ENCODE measurements at regions not wholly inside any gene's neighbourhood (a gene's known extent, or its start where the extent isn't known, plus 50 kb on each side); places are given as distances from the start of the nearest gene placed in this dataset.
"Not testable (repeated sequence)": the region's sequence is repeated elsewhere in the genome, so short reads cannot be mapped to it uniquely, and the experiment has no call there.

DNA sequence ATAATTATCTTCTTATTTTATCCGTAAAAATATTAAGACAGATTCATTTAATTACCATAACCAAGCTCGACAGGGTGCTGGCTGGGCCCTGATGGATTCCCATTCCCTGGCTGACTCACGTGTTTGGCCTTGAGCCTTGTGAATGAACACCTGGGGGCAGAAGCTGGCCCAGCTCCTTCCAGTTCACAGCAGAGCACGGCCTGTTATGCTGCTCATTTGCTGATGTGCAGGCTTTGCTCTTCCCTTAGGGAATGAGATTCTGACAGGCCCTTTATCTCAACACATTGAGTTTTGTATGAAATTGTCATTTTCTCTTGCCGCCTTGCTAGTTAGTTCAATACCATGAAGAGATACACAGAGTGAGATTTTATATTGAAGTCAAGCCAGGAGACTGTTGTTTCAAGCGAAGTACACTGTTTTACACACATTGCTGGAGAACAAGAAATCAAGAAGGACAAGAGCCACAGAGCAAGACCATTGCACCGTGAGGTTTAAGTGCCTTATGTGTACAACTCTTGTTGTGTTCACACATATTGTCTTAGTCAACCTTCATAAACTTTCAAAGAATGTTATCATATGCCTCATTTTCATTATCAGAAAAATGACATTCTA, 1583.3 kb downstream of the STIM2 start:
- DNase-seq, result no peak

DNA sequence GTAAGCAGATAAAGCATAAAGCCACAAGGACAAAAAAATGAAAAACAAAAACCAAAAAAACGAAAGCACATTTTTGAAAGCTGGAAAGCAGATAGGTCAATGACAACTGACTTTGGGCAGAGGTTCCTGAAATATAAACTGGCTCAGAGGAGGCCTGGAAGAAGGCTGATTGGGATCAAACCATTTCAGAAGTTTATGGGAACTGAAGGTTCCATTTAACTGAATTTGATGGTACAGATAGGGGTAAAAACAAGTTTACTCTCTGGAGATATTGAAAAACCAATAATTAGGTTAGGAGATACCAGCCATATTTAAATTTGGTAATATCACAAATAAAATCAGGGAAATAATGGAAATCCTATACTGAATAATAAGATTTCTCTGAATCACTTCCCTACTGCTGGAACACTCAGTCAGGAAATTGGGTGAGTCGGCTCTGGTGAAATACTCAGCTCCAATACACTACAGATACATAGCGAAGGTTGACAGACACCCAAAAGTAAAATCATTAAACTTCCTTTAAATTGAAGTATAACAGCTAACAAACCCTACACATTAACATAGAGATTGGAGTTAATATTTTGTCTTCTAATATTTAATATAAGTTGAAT, 1584.3 kb downstream of the STIM2 start:
- no peak for DNase-seq

DNA sequence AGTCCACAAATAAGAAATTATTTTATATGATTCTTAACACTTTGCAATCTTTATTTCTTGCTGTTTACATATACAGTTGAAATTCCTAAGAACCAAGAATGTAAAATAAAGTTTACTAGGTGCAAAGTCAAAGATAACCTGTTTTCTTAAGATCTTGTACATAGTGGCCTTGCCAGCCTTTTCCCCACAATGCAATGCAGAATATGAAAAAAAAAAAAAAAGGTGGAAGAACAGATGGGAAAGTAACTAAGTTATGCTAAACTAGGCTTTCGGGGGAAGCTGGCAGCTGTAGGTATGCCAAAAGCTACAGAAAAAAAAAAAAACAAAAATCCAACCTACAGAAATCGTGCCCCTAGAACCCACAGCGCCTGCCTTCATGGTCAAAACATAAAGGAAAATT, 1588.4 kb downstream of the STIM2 start:
- DNase-seq, result no peak

DNA sequence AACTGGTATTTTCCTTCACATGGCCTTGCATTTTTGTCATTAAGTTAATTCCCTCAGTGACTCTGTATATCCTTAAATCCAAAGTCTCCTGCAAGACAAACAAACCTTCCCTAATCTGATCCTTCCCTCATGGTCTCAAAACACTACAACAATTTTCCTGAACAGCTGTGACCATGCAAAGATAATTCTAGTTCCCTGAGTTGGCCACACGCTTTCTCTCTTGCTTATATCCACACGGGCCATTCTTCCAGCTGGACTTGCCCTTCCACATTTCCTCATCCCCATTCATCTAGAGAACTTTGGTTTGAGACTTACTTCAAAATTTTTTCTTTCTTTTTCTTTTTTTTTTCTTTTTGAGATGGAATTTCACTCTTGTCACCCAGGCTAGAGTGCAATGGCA, 1590.7 kb downstream of the STIM2 start:
- no peak for DNase-seq

DNA sequence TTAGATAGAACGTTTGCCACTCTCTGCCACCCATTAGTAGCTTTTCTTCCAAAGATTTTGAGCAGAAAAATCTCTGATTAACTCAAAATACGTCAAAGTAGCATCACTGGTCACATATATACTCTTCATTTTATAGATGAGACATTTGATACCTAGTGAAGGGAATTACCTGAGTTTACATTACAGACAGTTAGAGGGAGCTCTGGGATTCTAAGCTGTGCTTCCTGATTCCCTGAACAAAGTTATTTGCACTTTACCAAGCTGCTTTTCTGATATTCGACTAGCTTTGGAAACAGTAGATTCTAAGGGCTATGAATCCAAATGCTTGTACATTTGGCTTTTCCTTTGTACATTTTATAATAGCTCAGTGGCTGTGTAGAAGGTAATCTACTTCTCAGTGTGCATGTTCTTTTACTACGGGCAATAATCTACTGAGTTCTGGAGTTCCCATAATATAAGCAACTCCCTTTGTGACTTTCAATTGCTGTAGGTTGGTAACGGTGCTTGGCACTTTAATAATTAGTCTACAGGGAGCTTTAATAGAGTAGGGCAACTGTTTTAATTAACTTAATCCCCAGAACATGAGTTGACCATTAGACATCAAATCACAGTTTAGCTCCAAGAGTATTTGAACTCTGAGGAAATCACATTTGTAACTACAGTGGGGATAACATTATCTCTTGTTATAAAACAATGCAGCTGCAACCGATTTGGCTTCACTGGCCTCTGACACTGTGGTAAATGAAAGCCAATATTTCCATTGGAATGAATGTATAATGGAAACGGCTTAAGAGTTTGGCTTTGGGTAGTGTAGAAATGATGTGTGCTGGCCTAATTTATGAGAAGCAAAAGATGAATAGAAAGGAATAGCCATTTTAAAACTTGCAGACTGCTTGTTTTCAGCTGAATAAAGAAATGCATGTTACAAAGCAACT, 1602.4 kb downstream of the STIM2 start:
- no peak for DNase-seq

DNA sequence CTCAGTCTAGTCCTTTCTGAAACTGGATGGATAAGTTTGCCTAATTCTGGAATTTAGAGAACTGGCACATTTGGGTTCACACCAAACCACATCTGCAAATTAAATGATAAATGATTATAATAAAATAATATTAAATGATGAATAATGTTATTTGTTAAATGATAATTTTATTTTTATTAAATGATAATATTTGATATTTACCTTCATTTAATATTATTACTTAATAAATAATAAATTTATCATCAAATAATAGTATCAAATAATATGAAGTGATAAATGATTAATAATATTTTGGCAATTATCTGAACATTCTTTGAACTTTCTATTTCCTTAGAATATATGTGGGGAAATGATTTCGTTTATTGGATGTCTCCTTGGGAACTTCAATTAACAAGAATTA, 1604.2 kb downstream of the STIM2 start:
- no peak for DNase-seq

DNA sequence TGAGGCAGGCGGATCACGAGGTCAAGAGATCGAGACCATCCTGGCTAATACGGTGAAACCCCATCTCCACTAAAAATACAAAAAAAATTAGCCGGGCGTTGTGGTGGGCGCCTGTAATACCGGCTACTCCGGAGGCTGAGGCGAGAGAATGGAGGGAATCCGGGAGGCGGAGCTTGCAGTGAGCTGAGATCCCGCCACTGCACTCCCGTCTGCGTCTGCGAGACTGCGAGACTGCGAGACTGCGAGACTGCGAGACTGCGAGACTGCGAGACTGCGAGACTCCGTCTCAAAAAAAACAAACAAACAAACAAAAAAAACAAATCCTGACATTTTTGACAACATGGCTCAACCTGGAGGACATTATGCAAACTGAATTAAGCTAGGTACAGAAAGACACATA, 1606.2 kb downstream of the STIM2 start:
- DNase-seq, result not testable (repeated sequence)

DNA sequence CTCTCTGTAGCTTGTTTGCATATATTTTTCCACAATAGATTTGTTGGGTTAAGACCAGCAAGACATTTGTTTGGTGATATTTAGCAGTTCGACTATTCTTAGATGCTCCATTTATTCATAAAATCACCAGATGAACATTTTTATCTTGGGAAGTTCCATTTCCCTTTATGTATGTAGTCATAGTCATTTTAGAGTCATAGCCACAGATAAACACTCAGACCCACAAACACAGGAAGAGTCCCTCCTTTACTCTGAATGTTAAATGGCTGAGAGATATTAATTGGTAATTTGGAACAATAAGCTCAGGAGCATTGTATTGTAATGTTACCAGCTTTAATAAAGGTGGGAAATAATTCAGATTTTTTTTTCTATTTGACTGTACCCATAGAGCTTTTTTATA, 1608.7 kb downstream of the STIM2 start:
- no peak for DNase-seq

DNA sequence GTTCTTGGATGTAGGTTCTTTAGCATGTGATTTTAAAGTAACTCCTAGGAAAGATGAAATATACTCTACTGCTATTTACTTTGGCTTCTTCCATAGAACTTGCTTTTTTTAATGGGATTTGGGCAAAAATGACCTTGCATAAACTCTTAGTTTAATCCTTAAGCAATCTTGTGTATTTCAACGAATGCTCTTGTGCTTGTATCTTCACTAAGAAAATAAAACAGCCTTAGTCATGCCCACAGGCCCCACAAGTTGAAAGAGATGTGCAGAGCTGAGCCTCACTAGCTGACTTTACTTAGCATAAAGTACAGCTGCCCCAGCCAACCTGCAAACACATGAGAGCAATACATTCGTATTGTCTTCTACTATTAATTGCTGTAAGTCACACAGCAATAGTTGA, 1609.2 kb downstream of the STIM2 start:
- no peak for DNase-seq

DNA sequence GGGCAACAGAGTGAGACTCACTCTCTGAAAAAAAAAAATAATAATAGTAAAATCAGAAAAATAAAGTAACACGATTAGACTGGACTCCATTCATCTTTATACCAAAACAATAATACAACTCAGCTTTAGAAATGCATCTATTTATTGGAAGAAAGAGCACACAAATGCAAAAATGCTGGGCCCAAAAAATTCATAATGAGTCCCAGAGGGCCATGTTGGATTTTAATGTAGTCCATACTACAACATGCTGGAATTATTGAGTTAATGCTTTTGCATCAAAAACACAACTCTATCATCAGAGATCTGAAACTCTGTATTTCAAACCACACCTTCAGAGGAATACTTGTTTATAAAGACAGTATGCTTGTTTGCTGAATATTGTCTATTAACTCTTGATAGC, 1614.7 kb downstream of the STIM2 start:
- DNase-seq, result no peak

DNA sequence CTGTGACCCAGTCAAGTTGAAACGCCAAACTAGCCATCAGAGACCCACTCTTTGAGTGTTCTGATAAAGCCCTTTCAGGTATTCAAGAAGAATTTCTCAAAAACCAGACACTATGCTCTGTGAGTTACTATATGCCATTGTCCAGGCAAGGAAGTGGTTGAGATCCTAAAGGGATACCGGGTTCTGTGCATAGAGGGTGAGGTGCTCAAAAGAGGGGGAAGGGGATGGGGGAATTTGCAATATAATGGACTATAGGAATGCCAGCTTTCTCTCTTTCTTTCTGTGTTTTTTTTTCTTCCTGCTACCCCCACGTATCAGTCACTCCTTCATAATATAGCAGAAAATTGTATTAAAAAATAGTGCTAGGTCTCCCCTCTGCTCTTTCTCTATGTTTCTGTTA, 1619.0 kb downstream of the STIM2 start:
- no peak for DNase-seq

DNA sequence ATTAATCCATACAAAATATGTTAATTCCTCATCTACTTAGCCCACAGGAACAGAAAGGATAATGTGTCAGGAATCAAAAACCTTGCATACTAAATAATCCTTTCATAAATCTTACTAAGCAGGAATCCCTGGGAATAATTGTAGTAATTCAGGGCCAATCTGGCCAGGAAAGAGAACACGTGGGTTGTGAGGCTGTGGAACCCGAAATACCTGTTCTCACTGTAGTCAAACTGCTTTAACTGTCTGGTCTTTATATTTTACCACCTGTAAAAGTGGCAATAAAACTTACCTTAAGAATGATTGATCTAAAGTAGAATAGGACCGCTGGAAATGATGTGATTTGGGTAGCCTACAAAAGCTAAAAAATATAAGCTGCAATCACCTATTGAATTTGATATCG, 1620.9 kb downstream of the STIM2 start:
- DNase-seq, result no peak

DNA sequence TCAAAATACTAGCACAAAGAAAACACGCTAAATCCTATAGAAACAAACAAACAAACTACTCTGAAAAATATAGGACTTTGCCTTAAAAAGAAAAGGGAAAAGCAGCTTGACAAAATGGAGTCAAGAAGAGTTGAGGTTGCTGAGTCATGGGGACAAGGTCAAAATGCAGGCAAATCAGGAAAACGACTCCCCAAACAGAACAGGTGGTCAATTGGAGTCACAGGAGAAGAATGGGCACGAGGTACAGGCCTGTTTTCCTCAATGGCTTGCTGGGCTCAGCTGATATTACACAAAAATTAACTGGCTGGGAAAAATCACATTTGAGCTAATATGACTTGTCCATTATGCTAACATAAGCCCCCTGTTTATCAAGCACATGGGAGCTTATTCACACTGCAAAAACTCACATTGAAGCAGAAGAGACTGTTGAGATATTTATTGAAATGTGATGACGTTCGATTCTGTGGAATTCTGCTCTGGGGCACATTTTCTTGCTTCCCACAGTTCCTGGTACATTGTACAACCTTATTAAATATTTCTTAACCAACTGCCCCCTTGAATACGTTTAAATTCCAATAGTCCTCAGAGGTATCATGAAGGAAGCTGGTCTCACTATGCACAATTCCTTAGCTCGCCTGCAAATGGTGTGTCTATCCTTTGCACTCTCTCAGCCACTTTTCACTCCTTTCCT, 1622.1 kb downstream of the STIM2 start:
- no peak for DNase-seq

DNA sequence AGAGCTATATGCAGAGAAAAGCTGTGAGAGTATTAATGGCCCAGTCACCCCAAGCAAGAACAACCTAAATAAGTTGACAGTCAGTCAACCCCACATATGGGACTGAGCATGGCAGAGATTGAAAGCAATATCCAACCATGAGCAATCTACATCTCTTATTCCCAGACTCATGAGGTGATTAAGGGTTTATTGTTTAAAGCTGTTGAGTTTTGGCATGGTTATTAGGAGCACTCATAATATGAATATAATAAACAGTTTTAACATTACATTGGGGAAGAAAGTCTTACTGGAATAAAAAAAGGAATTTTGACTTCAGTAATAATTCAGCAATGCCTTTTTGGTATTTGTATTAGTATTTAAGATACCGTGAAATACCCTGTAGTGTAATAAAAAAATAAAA, 1627.4 kb downstream of the STIM2 start:
- DNase-seq, result no peak

DNA sequence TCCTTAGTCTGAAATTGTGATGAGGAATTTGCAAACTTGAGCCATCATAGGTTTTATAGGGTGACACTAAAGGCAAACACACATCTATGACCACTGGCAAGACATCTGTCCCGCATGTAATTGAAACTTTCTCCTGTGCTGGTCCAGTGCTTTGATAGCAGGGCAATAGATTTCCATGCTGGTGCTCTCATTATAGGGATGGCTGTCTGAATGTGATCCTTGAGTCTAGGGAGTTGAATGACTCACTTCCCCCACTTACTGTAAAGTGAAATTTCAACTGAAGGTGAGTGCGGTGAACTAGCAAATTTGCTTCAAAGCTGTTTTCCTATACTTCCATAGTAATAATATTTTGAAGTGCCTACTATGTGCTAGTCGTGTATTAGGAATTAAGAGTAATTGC, 1630.0 kb downstream of the STIM2 start:
- no peak for DNase-seq

DNA sequence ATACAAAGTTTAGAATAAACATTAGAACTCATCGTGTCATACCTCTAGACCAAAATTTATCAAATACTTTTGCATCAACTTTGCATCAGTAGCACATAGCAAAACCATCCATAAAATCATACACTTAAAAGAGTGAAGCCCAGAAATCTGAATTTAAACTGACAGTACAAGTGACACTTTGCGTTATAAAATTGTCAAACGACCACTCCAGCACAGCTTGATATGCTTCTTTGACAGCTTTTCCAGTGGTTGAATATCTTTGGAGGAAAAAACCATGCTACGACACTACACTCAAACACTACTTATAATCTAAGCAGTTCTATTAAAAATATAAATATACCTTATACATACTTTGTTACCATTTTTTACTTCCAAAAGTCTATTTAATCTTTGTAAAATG, 1644.4 kb downstream of the STIM2 start:
- no peak for DNase-seq

DNA sequence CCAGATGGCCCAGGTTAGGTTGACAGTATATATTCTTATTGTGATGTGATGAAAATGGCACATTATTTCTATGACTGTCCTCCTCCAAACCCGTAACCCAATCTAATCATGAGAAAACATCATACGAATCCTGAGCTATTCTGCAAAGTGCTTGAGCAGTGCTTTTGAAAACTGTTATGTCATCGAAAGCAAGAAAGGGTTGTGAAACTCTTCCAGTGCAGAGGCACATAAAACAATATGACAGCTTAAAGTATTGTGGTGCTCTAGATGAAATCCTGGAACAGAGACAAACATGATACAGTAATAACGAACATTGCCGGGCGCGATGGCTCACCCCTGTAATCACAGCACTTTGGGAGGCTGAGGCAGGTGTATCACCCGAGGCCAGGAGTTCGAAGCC, 1648.0 kb downstream of the STIM2 start:
- DNase-seq, result no peak

DNA sequence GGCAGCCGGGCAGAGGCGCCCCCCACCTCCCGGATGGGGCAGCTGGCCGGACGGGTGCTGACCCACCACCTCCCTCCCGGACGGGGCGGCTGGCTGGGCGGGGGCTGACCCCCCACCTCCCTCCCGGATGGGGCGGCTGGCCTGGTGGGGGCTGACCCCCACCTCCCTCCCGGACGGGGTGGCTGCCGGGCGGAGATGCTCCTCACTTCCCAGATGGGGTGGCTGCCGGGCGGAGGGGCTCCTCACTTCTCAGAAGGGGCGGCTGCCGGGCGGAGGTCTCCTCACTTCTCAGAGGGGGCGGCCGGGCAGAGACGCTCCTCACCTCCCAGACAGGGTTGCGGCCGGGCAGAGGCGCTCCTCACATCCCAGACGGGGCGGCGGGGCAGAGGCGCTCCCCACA, 1654.1 kb downstream of the STIM2 start:
- not testable (repeated sequence) for DNase-seq

DNA sequence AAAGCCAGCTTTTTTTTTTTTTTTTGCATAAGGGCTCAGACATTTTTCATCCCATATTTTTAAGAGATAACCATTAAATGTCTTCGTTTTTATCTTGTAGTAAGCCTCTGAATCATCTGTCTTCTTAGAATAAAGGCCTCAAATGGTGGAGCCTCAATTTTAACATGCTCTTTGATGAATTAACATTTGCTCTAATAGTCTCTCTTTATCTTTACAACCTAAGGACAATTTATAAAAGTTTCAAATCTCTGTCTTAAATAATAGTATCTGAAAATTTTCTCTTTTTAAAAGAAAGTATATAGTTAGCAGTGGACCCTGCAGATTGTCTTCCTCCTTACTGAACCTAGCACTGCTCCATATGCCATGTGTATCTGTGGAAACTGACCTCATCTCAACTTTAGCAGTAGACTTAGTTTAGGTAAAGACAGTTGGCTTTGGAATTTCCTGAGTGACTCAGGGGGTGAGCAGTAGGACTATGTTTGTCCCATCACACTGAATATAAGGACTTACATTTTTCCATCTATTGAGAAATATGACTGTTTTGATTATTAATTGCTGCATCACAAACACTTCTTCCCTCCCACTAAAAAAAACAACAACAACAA, 1658.0 kb downstream of the STIM2 start:
- DNase-seq, result no peak

DNA sequence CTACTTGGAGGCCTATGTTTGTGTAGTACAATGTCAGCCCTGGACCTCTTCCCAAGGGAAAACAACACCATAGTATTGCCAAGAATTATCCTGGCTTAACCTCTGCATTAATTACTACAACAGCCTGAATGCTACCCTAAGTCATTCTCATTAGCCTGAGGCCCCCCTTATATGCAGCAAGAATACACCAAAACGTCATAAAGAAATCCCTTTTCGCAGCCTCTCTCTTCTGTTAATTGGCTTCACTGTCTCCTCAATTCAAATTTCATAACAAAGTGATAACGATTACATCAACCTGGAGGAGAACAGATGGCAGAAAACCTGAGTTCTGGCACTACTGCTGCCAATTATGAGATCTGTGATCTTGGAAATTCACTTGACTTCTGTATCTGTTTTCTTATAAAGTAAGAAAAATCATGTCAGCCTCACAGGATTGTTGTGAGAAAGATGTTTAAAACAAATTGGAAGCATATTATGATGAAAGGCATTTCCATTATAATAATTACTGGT, 1663.1 kb downstream of the STIM2 start:
- no peak for DNase-seq

DNA sequence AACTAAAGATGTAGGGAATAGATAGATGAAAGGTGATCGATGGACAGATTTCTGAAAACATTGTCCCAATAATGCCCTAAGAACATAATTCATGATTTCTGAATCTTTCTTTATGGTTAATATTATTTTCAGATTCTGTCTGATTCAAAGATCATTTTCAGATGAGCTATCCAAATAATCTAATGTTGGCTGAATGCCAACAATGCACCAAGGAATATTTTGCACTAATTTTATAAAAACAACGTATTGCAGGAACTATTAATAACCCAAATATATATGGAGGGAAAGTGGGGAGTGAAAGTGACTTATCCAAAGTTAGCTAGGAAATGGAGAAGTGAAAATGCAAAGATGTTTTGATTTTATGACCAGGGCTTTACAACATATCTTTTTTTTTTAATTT, 1675.5 kb downstream of the STIM2 start:
- DNase-seq, result no peak

DNA sequence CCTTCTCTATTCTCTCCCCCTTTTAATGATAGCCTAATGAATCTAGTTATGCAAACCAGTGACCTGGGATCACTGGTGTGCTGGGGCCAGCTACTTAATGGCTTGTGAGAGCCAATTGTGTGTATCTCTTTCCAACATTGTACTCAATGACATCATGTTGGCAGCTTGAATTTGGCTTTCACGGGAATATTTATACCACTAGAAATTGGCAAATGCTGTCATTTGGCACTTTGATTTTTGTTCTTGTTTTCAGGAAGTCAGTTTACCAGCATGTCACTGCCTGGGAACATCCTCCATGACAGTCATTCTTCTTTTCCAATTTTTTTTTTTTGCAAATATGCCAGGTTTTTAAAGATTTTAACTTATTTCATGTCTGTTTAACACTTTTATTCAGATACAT, 1685.3 kb downstream of the STIM2 start:
- DNase-seq, result no peak

DNA sequence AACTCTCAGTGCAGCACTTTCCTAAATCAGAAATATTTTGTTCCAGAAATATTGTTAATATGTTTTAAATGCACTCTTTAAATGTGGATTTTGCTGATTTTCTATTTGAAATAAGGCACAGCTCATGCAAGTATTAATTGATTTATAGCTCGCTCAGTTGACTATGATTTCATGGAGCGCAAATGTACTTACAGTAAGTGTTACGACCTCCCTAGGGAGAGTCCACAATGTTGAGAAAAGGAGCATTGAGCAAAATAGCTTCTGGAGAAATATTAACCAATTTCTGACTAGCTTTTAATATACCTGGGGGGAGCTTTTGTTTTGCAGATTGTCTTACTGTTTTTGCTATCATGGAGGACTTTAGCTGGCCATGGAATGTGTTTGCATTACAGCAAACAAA, 1687.5 kb downstream of the STIM2 start:
- no peak for DNase-seq

Measured in activated CD4-positive, alpha-beta T cell treated with anti-CD3 and anti-CD28 coated beads for 48 hours (primary cell).